Lung (tissue), 11 donors: ENCODE measurements at regions not wholly inside any gene's neighbourhood (a gene's known extent, or its start where the extent isn't known, plus 50 kb on each side); places are given as distances from the start of the nearest gene placed in this dataset.

Experiments used
- ATAC-seq: fragments of 200-7000 bp; cut with Tn5 transposase; one replicate; pipeline ENCODE4 v1.9.1; 2020; ENCODE audit warnings: moderate number of reproducible peaks; ENCODE audit not compliant: insufficient read depth, low FRiP score
- DNase-seq, 3 donors: peaks; one replicate each; pipeline ENCODE4 v3.0.0-alpha.2; 2013 to 2017
- H3K27ac ChIP-seq, 2 donors: one replicate each; pipeline ENCODE4 v1.5.1; 2013; ENCODE audit warnings: mild to moderate bottlenecking in 2 of 2, moderate library complexity in 2 of 2, control low read depth in 1 of 2, inconsistent platforms in 1 of 2, low read depth in 1 of 2, low read length in 1 of 2
- H3K27me3 ChIP-seq, 3 donors: one replicate each; pipeline ENCODE4 v1.5.1; 2013; ENCODE audit warnings: low read length in 2 of 3; ENCODE audit not compliant: control insufficient read depth in 3 of 3, insufficient read depth in 3 of 3
- H3K36me3 ChIP-seq, 4 donors: one replicate each; pipeline ENCODE4 v1.5.1; 2013; ENCODE audit warnings: low read length in 4 of 4, mild to moderate bottlenecking in 1 of 4, moderate library complexity in 1 of 4; ENCODE audit not compliant: control insufficient read depth in 4 of 4, insufficient read depth in 4 of 4
- H3K4me1 ChIP-seq, 5 donors: one replicate each; pipeline ENCODE4 v1.5.1; 2013; ENCODE audit warnings: low read length in 5 of 5, mild to moderate bottlenecking in 2 of 5, moderate library complexity in 1 of 5; ENCODE audit not compliant: control insufficient read depth in 5 of 5, insufficient read depth in 5 of 5
- H3K4me3 ChIP-seq: one replicate; pipeline ENCODE4 v1.5.1; 2013; ENCODE audit warnings: mild to moderate bottlenecking, control low read depth, moderate library complexity
- H3K9ac ChIP-seq, 2 donors: one replicate each; pipeline ENCODE4 v1.5.1; 2013; ENCODE audit warnings: low read length in 2 of 2, control low read depth in 1 of 2; ENCODE audit not compliant: insufficient read depth in 1 of 2
- H3K9me3 ChIP-seq, 4 donors: one replicate each; pipeline ENCODE4 v1.5.1; 2013; ENCODE audit warnings: low read length in 3 of 4, mild to moderate bottlenecking in 1 of 4, moderate library complexity in 1 of 4; ENCODE audit not compliant: control insufficient read depth in 4 of 4, insufficient read depth in 3 of 4
- WGBS, 2 donors: extraction: QIAGEN DNeasy Blood & Tissue Kit; methylation state at CpG; one replicate each; pipeline ENCODE4 v1.1.7; 2013; 5-methylcytosine and 5-hydroxymethylcytosine counted together
- TF ChIP-seq, protein P1 (sequence below): IDR thresholded peaks from 2 replicates; pipeline ENCODE4 v1.5.1; 2012; ENCODE audit warnings: mild to moderate bottlenecking; ENCODE audit errors: control extremely low read depth, extremely low read depth
- donor health status: control.
- donor health status: control.
- donor health status: Bipolar disorder and iron deficiency.
- donor health status: healthy.
- donor health status: DM: yes; HTN: yes; CAD: no.

DNA sequence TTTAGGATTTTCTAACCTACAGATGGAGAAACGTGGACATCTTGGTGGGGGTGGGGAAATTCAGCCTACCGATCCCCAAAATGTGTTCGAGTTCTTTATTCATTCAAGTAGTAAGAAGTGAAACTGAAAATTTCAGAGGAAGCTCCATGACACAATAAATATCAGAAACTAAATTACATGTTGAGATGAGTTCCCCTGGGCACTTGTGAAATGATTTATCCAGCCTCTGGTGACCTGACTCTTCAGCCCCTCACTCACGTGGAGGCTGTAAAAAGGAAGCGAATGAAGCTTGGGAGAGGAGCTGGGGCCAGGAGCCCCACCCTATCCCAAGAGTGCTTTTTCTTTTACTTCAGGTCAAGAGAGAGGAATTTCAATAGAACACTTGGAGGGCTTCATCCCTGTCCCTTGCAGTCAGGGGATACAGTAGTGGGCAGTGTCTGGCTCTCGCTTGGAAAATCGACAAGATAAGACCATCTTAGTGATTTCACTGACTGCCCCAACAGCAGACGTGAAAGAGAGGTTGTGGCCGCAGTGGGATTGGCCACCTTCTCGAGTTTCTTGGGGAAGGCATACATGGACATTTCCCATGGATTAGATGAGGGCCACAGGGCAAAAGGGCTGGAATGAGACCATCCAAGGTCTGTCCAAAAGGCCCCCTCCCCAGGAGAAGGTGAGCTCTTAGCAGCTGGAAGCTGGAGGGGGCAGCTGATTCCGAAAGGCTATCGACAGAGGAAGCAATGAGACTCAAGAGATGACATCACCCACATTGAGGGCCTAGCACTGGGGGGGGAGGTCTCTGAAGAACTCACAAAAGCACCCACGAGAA, 76.8 kb upstream of the SH3PXD2B start:
- Histone ChIP-seq H3K4me3 (no peak overlapping the region), H3K4me1 (peaks cover 0 to 10% (median 0%) of the 10 kb centered on the region in 5 donors), H3K27me3 (no peaks in the 10 kb centered on the region), H3K36me3 (no peaks in the 10 kb centered on the region), H3K27ac (no peak overlapping the region), H3K9ac (no peak overlapping the region), H3K9me3 (peaks cover 0 to 3% (median 0%) of the 10 kb centered on the region in 4 donors)
- TF ChIP-seq, protein P1, sequence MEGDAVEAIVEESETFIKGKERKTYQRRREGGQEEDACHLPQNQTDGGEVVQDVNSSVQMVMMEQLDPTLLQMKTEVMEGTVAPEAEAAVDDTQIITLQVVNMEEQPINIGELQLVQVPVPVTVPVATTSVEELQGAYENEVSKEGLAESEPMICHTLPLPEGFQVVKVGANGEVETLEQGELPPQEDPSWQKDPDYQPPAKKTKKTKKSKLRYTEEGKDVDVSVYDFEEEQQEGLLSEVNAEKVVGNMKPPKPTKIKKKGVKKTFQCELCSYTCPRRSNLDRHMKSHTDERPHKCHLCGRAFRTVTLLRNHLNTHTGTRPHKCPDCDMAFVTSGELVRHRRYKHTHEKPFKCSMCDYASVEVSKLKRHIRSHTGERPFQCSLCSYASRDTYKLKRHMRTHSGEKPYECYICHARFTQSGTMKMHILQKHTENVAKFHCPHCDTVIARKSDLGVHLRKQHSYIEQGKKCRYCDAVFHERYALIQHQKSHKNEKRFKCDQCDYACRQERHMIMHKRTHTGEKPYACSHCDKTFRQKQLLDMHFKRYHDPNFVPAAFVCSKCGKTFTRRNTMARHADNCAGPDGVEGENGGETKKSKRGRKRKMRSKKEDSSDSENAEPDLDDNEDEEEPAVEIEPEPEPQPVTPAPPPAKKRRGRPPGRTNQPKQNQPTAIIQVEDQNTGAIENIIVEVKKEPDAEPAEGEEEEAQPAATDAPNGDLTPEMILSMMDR: no peak
- ATAC-seq (no peak), DNase-seq (no peak)
- 71 to 81% methylated on average over 13 of the region's 13 CpGs for WGBS, 2 donors

DNA sequence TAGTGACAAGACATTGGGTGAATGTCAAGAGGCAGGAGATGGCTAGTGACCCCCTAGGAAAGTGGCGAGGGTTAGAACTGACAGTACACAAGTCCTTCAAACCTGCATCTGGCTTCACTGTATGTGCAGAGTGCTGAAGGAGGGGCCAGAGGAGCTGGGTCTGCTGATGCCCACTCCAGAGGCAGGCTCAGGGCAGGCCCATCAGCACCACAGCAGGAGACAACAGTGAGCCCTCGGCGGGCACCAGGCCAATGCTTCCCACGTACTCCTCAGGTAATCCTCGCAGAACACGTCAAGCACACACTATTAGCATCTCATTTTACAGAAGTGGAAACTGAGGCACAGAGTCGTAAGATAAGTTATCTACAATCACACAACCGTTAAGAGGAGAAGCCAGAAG, 76.1 kb upstream of the SH3PXD2B start:
- DNase-seq (no peak), ATAC-seq (no peak)
- H3K36me3 ChIP-seq: no peaks in the 10 kb centered on the region
- TF ChIP-seq, protein P1: no peak
- H3K4me1 ChIP-seq: peaks cover 0 to 10% (median 0%) of the 10 kb centered on the region in 5 donors
- no peak overlapping the region for H3K4me3 ChIP-seq
- no peak overlapping the region for H3K9ac ChIP-seq
- no peaks in the 10 kb centered on the region for H3K27me3 ChIP-seq
- 94 to 96% methylated on average over 8 of the region's 8 CpGs for WGBS, 2 donors
- no peak overlapping the region for H3K27ac ChIP-seq
- peaks cover 0 to 3% (median 0%) of the 10 kb centered on the region in 4 donors for H3K9me3 ChIP-seq

DNA sequence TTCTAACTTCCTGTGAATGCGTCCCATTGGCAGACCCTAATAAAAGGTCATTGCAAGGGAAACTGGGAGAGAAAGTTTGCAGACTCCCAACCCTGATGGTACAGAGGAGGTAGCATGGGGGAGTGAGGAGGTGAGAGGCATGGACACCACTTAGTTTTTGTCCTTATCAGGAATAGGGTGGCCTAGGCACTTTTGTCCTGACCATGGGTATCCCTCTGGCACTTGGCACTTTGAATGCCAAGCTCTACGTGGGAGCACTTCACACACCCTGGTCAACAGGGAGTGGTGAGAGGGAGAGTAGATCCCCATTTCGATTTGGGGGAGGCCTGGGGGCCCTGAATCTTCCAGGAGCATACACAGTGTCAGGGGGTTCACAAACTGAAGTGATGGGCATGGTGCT, 75.6 kb upstream of the SH3PXD2B start:
- H3K27ac ChIP-seq: peak overlapping the region in 1 of 2 donors; percentile 18
- 81 to 82% methylated on average over 3 of the region's 3 CpGs for WGBS, 2 donors
- no peak overlapping the region for H3K9ac ChIP-seq
- H3K4me1 ChIP-seq: peaks cover 0 to 8% (median 0%) of the 10 kb centered on the region in 5 donors
- DNase-seq (no peak), ATAC-seq (no peak)
- H3K27me3 ChIP-seq: no peaks in the 10 kb centered on the region
- no peaks in the 10 kb centered on the region for H3K36me3 ChIP-seq
- no peak overlapping the region for H3K4me3 ChIP-seq
- TF ChIP-seq, protein P1: no peak
- peaks cover 0 to 3% (median 0%) of the 10 kb centered on the region in 4 donors for H3K9me3 ChIP-seq
